Transverse colon (tissue), 3 donors: ENCODE measurements at regions not wholly inside any gene's neighbourhood (a gene's known extent, or its start where the extent isn't known, plus 50 kb on each side); places are given as distances from the start of the nearest gene placed in this dataset.

Experiments used
- CTCF ChIP-seq, 5 experiments: fragments of 200-600 bp in 3 of 5; fragments of 450-650 bp in 2 of 5; sonication (generic) in 3 of 5; IDR thresholded peaks; 1 replicate in 2 of 5; 2 replicates in 3 of 5; pipeline ENCODE4 v1.5.1; 2016 to 2017; ENCODE audit warnings: antibody characterized with exemption in 5 of 5, inconsistent platforms in 3 of 5, mild to moderate bottlenecking in 2 of 5, moderate library complexity in 1 of 5
- POLR2A ChIP-seq: fragments of 450-650 bp; IDR thresholded peaks from one replicate; pipeline ENCODE4 v1.6.1; 2016; ENCODE audit warnings: antibody characterized with exemption, mild to moderate bottlenecking, moderate library complexity

- TF ChIP-seq CTCF (IDR thresholded peaks at IDR 0.05) (no peak), POLR2A (no peak)
Observed at GRCh38 chr5:6868171-6868570, 154.9 kb downstream of the TENT4A start.
